ENCODE measurements at regions not wholly inside any gene's neighbourhood (a gene's known extent, or its start where the extent isn't known, plus 50 kb on each side); places are given as distances from the start of the nearest gene placed in this dataset.

GRCh38 chr11:91538065-91538464 is 686.6 kb upstream of the FAT3 start:
- ATAC-seq (ENCODE audit: insufficient number of reproducible peaks, low FRiP score, low read depth) = no peak

GRCh38 chr11:91536366-91536765 is 688.3 kb upstream of the FAT3 start:
- DNase-seq (ENCODE audit: low spot score) (no peak), ATAC-seq (ENCODE audit: insufficient number of reproducible peaks, low FRiP score, low read depth) (no peak)
- Histone ChIP-seq H3K27me3 (replicated peaks; ENCODE audit: insufficient read depth) (no peaks in the 10 kb centered on the region), H3K9me3 (no peaks in the 10 kb centered on the region), H3K36me3 (no peaks in the 10 kb centered on the region), H3K4me3 (no peak overlapping the region), H3K4me1 (ENCODE audit: control insufficient read depth in 1 of 2, low read depth in 2 of 2) (no peaks in the 10 kb centered on the region), H3K27ac (no peak overlapping the region)
- TF ChIP-seq CTCF (IDR thresholded peaks at IDR 0.05) = no peak

More at GRCh38 chr11:91538065-91538464, 686.6 kb upstream of the FAT3 start:
- Histone ChIP-seq H3K36me3 (no peaks in the 10 kb centered on the region), H3K27ac (no peak overlapping the region), H3K9me3 (no peaks in the 10 kb centered on the region), H3K4me3 (no peak overlapping the region), H3K27me3 (replicated peaks; ENCODE audit: insufficient read depth) (no peaks in the 10 kb centered on the region), H3K4me1 (ENCODE audit: control insufficient read depth in 1 of 2, low read depth in 2 of 2) (no peaks in the 10 kb centered on the region)
- DNase-seq (ENCODE audit: low spot score) = no peak
- no peak for TF ChIP-seq CTCF (IDR thresholded peaks at IDR 0.05)

- no peak for TF ChIP-seq CTCF (IDR thresholded peaks at IDR 0.05)
- Histone ChIP-seq H3K9me3 (no peaks in the 10 kb centered on the region), H3K4me1 (ENCODE audit: control insufficient read depth in 1 of 2, low read depth in 2 of 2) (no peaks in the 10 kb centered on the region), H3K27ac (no peak overlapping the region), H3K4me3 (no peak overlapping the region), H3K36me3 (no peaks in the 10 kb centered on the region), H3K27me3 (replicated peaks; ENCODE audit: insufficient read depth) (no peaks in the 10 kb centered on the region)
- no peak for ATAC-seq (ENCODE audit: insufficient number of reproducible peaks, low FRiP score, low read depth)
- DNase-seq (ENCODE audit: low spot score) = no peak
These were observed 695.7 kb upstream of the FAT3 start for GRCh38 chr11:91528965-91529364.

- DNase-seq (ENCODE audit: low spot score) = no peak
- H3K27me3 ChIP-seq (replicated peaks; ENCODE audit: insufficient read depth) = no peaks in the 10 kb centered on the region
- no peaks in the 10 kb centered on the region for H3K4me1 ChIP-seq (ENCODE audit: control insufficient read depth in 1 of 2, low read depth in 2 of 2)
- no peak for ATAC-seq (ENCODE audit: insufficient number of reproducible peaks, low FRiP score, low read depth)
- TF ChIP-seq CTCF (IDR thresholded peaks at IDR 0.05) = no peak
- no peak overlapping the region for H3K27ac ChIP-seq
- H3K9me3 ChIP-seq = no peaks in the 10 kb centered on the region
- no peak overlapping the region for H3K4me3 ChIP-seq
- H3K36me3 ChIP-seq = no peaks in the 10 kb centered on the region
These were observed 697.1 kb upstream of the FAT3 start for GRCh38 chr11:91527380-91528030.

GRCh38 chr11:91513734-91514133 is 710.9 kb upstream of the FAT3 start:
- TF ChIP-seq CTCF (IDR thresholded peaks at IDR 0.05) = no peak
- H3K27ac ChIP-seq = no peak overlapping the region
- DNase-seq (ENCODE audit: low spot score) = no peak
- no peaks in the 10 kb centered on the region for H3K27me3 ChIP-seq (replicated peaks; ENCODE audit: insufficient read depth)
- H3K4me1 ChIP-seq (ENCODE audit: control insufficient read depth in 1 of 2, low read depth in 2 of 2) = no peaks in the 10 kb centered on the region
- H3K36me3 ChIP-seq = no peaks in the 10 kb centered on the region
- no peaks in the 10 kb centered on the region for H3K9me3 ChIP-seq
- H3K4me3 ChIP-seq = no peak overlapping the region
- ATAC-seq (ENCODE audit: insufficient number of reproducible peaks, low FRiP score, low read depth) = no peak
